Lung (tissue), 11 donors: ENCODE measurements at regions not wholly inside any gene's neighbourhood (a gene's known extent, or its start where the extent isn't known, plus 50 kb on each side); places are given as distances from the start of the nearest gene placed in this dataset.

Experiments used
- ATAC-seq: fragments of 200-7000 bp; cut with Tn5 transposase; one replicate; pipeline ENCODE4 v1.9.1; 2020; ENCODE audit warnings: moderate number of reproducible peaks; ENCODE audit not compliant: insufficient read depth, low FRiP score
- DNase-seq, 3 donors: peaks; one replicate each; pipeline ENCODE4 v3.0.0-alpha.2; 2013 to 2017
- H3K27ac ChIP-seq, 2 donors: one replicate each; pipeline ENCODE4 v1.5.1; 2013; ENCODE audit warnings: mild to moderate bottlenecking in 2 of 2, moderate library complexity in 2 of 2, control low read depth in 1 of 2, inconsistent platforms in 1 of 2, low read depth in 1 of 2, low read length in 1 of 2
- H3K27me3 ChIP-seq, 3 donors: one replicate each; pipeline ENCODE4 v1.5.1; 2013; ENCODE audit warnings: low read length in 2 of 3; ENCODE audit not compliant: control insufficient read depth in 3 of 3, insufficient read depth in 3 of 3
- H3K36me3 ChIP-seq, 4 donors: one replicate each; pipeline ENCODE4 v1.5.1; 2013; ENCODE audit warnings: low read length in 4 of 4, mild to moderate bottlenecking in 1 of 4, moderate library complexity in 1 of 4; ENCODE audit not compliant: control insufficient read depth in 4 of 4, insufficient read depth in 4 of 4
- H3K4me1 ChIP-seq, 5 donors: one replicate each; pipeline ENCODE4 v1.5.1; 2013; ENCODE audit warnings: low read length in 5 of 5, mild to moderate bottlenecking in 2 of 5, moderate library complexity in 1 of 5; ENCODE audit not compliant: control insufficient read depth in 5 of 5, insufficient read depth in 5 of 5
- H3K4me3 ChIP-seq: one replicate; pipeline ENCODE4 v1.5.1; 2013; ENCODE audit warnings: mild to moderate bottlenecking, control low read depth, moderate library complexity
- H3K9ac ChIP-seq, 2 donors: one replicate each; pipeline ENCODE4 v1.5.1; 2013; ENCODE audit warnings: low read length in 2 of 2, control low read depth in 1 of 2; ENCODE audit not compliant: insufficient read depth in 1 of 2
- H3K9me3 ChIP-seq, 4 donors: one replicate each; pipeline ENCODE4 v1.5.1; 2013; ENCODE audit warnings: low read length in 3 of 4, mild to moderate bottlenecking in 1 of 4, moderate library complexity in 1 of 4; ENCODE audit not compliant: control insufficient read depth in 4 of 4, insufficient read depth in 3 of 4
- CTCF ChIP-seq: IDR thresholded peaks from 2 replicates; pipeline ENCODE4 v1.5.1; 2012; ENCODE audit warnings: mild to moderate bottlenecking; ENCODE audit errors: control extremely low read depth, extremely low read depth
- WGBS, 2 donors: extraction: QIAGEN DNeasy Blood & Tissue Kit; methylation state at CpG; one replicate each; pipeline ENCODE4 v1.1.7; 2013; 5-methylcytosine and 5-hydroxymethylcytosine counted together
- donor health status: control.
- donor health status: control.
- donor health status: Bipolar disorder and iron deficiency.
- donor health status: healthy.
- donor health status: DM: yes; HTN: yes; CAD: no.

GRCh38 chr11:104630352-104630751 is 267.9 kb downstream of the CASP12 start:
- Histone ChIP-seq H3K36me3 (no peaks in the 10 kb centered on the region), H3K27ac (no peak overlapping the region), H3K4me3 (no peak overlapping the region), H3K27me3 (no peaks in the 10 kb centered on the region), H3K9ac (no peak overlapping the region), H3K9me3 (no peaks in the 10 kb centered on the region), H3K4me1 (peaks cover 0 to 6% (median 0%) of the 10 kb centered on the region in 5 donors)
- DNase-seq (no peak), ATAC-seq (no peak)
- WGBS, 2 donors: 83 to 86% methylated on average over 2 of the region's 2 CpGs
- TF ChIP-seq CTCF: no peak

GRCh38 chr11:104625246-104625645 is 273.0 kb downstream of the CASP12 start:
- H3K36me3 ChIP-seq: no peaks in the 10 kb centered on the region
- ATAC-seq (no peak), DNase-seq (no peak)
- 80 to 92% methylated on average over 2 of the region's 2 CpGs for WGBS, 2 donors
- no peak overlapping the region for H3K9ac ChIP-seq
- no peak overlapping the region for H3K27ac ChIP-seq
- no peaks in the 10 kb centered on the region for H3K27me3 ChIP-seq
- H3K4me1 ChIP-seq: peaks cover 0 to 7% (median 0%) of the 10 kb centered on the region in 5 donors
- no peaks in the 10 kb centered on the region for H3K9me3 ChIP-seq
- TF ChIP-seq CTCF: no peak
- no peak overlapping the region for H3K4me3 ChIP-seq

GRCh38 chr11:104624021-104624420 is 274.2 kb downstream of the CASP12 start:
- H3K36me3 ChIP-seq: no peaks in the 10 kb centered on the region
- no peak overlapping the region for H3K9ac ChIP-seq
- H3K27me3 ChIP-seq: no peaks in the 10 kb centered on the region
- no peak overlapping the region for H3K27ac ChIP-seq
- no peak overlapping the region for H3K4me3 ChIP-seq
- no peak for TF ChIP-seq CTCF
- ATAC-seq (no peak), DNase-seq (no peak)
- no peaks in the 10 kb centered on the region for H3K9me3 ChIP-seq
- peaks cover 0 to 3% (median 0%) of the 10 kb centered on the region in 5 donors for H3K4me1 ChIP-seq

- H3K36me3 ChIP-seq: no peaks in the 10 kb centered on the region
- 90 to 92% methylated on average over 1 of the region's 1 CpG for WGBS, 2 donors
- H3K27ac ChIP-seq: no peak overlapping the region
- no peaks in the 10 kb centered on the region for H3K9me3 ChIP-seq
- ATAC-seq: no peak
- no peak for DNase-seq
- peaks cover 0 to 3% (median 0%) of the 10 kb centered on the region in 5 donors for H3K4me1 ChIP-seq
- no peak for TF ChIP-seq CTCF
- no peaks in the 10 kb centered on the region for H3K27me3 ChIP-seq
- no peak overlapping the region for H3K9ac ChIP-seq
- H3K4me3 ChIP-seq: no peak overlapping the region
Measured at GRCh38 chr11:104623518-104623917, 274.7 kb downstream of the CASP12 start.
